SK-N-MC (cell line): ENCODE measurements at regions not wholly inside any gene's neighbourhood (a gene's known extent, or its start where the extent isn't known, plus 50 kb on each side); places are given as distances from the start of the nearest gene placed in this dataset.

ENCODE experiments used
- EZH2 ChIP-seq: fragments of 200-600 bp; sonication (generic); IDR thresholded peaks from one replicate; pipeline ENCODE4 v1.6.1; 2017; ENCODE audit warnings: antibody characterized with exemption
- FOXP2 ChIP-seq: optimal IDR thresholded peaks from 2 replicates; pipeline ENCODE3; 2011; ENCODE audit warnings: mild to moderate bottlenecking, moderate library complexity; ENCODE audit not compliant: insufficient read depth; ENCODE audit errors: extremely low read length, control extremely low read depth
- POLR2AphosphoS5 ChIP-seq: IDR thresholded peaks from 2 replicates; pipeline ENCODE4 v1.6.1; 2012; ENCODE audit warnings: mild to moderate bottlenecking, low read depth, low read length, borderline replicate concordance

DNA sequence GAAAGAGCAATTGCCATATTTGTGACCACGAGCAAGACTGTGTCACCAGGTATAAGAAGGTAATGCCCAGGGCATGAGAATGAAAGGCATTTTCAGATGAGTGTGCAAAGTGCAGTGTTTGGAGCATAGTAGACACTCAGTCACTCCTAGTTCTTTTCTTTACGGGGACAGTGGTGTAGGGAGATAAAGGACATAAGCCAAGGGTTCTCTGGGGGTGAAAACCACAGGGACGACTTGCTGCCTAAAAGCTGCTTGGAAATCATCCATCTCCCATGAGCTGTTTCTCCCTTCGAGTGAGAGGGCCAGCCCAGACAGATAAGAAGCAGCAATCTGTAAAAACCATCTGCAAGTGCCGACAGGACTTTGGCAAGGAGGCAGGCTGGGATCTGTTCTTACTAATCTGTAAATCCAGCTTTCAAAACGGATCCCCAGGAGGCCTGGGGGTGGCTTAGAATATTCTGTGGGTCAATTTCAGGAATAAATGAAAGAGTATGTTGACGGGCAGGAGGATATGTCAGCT, 221.6 kb downstream of the LPIN1 start:
- no peak for TF ChIP-seq EZH2
- TF ChIP-seq FOXP2 = no peak
- TF ChIP-seq POLR2AphosphoS5 = no peak
